H1 (cell line): ENCODE measurements at regions not wholly inside any gene's neighbourhood (a gene's known extent, or its start where the extent isn't known, plus 50 kb on each side); places are given as distances from the start of the nearest gene placed in this dataset.

Experiments used
- CBX5 ChIP-seq: fragments of 300-800, 300-1000 bp; sonication (generic); IDR thresholded peaks from 2 replicates; pipeline ENCODE4 v1.7.1; 2016; ENCODE audit warnings: antibody characterized with exemption, low read length, low read depth
- CHD7 ChIP-seq: fragments of 300-600 bp; sonication (generic); IDR thresholded peaks from 2 replicates; pipeline ENCODE4 v1.7.1; 2012; ENCODE audit warnings: low read length, moderate library complexity, mild to moderate bottlenecking, inconsistent platforms; ENCODE audit not compliant: insufficient replicate concordance
- EGR1 ChIP-seq: IDR thresholded peaks from 2 replicates; pipeline ENCODE4 v1.6.1; 2011; ENCODE audit warnings: low read depth, low read length, borderline replicate concordance
- MAFK ChIP-seq: IDR thresholded peaks from 2 replicates; pipeline ENCODE4 v1.6.1; 2012; ENCODE audit warnings: low read depth, mild to moderate bottlenecking, improper control_type of control experiment, low read length
- MAX ChIP-seq: IDR thresholded peaks from 2 replicates; pipeline ENCODE4 v1.6.1; 2012; ENCODE audit warnings: inconsistent platforms
- PHF8 ChIP-seq: fragments of 200-600 bp; sonication (generic); conservative IDR thresholded peaks from 2 replicates; pipeline ENCODE4 v1.7.1; 2012; ENCODE audit warnings: low read depth, mild to moderate bottlenecking, inconsistent platforms, low read length, moderate library complexity
- POU5F1 ChIP-seq: IDR thresholded peaks from 2 replicates; pipeline ENCODE4 v1.6.1; 2011; ENCODE audit warnings: low read depth, mild to moderate bottlenecking, low read length, moderate library complexity
- TAF1 ChIP-seq: IDR thresholded peaks from 2 replicates; pipeline ENCODE4 v1.6.1; 2011; ENCODE audit warnings: mild to moderate bottlenecking, low read depth, low read length
- TAF7 ChIP-seq: optimal IDR thresholded peaks from 2 replicates; pipeline ENCODE3; 2011; ENCODE audit warnings: low read depth, mild to moderate bottlenecking, inconsistent platforms, low read length, moderate library complexity, borderline replicate concordance
- TF ChIP-seq, protein P1 (sequence below), 3 experiments: IDR thresholded peaks; 1 replicate in 2 of 3; 2 replicates in 1 of 3; pipeline versions ENCODE4 v1.5.1 to v1.6.1; 2011; ENCODE audit warnings: low read length in 3 of 3, mild to moderate bottlenecking in 3 of 3, inconsistent platforms in 2 of 3, low read depth in 1 of 3, moderate library complexity in 1 of 3; ENCODE audit not compliant: insufficient read depth in 1 of 3; ENCODE audit errors: control extremely low read depth in 1 of 3

- TF ChIP-seq CHD7 = no peak
- no peak for TF ChIP-seq POU5F1
- TF ChIP-seq CBX5 = no peak
- no peak for TF ChIP-seq MAX
- TF ChIP-seq TAF7 = no peak
- TF ChIP-seq MAFK = no peak
- no peak for TF ChIP-seq EGR1
- TF ChIP-seq, protein P1, sequence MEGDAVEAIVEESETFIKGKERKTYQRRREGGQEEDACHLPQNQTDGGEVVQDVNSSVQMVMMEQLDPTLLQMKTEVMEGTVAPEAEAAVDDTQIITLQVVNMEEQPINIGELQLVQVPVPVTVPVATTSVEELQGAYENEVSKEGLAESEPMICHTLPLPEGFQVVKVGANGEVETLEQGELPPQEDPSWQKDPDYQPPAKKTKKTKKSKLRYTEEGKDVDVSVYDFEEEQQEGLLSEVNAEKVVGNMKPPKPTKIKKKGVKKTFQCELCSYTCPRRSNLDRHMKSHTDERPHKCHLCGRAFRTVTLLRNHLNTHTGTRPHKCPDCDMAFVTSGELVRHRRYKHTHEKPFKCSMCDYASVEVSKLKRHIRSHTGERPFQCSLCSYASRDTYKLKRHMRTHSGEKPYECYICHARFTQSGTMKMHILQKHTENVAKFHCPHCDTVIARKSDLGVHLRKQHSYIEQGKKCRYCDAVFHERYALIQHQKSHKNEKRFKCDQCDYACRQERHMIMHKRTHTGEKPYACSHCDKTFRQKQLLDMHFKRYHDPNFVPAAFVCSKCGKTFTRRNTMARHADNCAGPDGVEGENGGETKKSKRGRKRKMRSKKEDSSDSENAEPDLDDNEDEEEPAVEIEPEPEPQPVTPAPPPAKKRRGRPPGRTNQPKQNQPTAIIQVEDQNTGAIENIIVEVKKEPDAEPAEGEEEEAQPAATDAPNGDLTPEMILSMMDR (IDR thresholded peaks at IDR 0.05; ENCODE audit: control extremely low read depth in 1 of 3, insufficient read depth in 1 of 3, low read depth in 1 of 3, low read length in 3 of 3) = no peak
- TF ChIP-seq PHF8 = no peak
- TF ChIP-seq TAF1 = no peak
These were observed 102.8 kb upstream of the EGLN3 start (continued) for GRCh38 chr14:34053666-34054065.
